ENCODE measurements at regions not wholly inside any gene's neighbourhood (a gene's known extent, or its start where the extent isn't known, plus 50 kb on each side); places are given as distances from the start of the nearest gene placed in this dataset.

GRCh38 chr15:69510556-69510955 is 57.9 kb downstream of the RPLP1 start:
- TF ChIP-seq EZH2 (IDR thresholded peaks at IDR 0.05; ENCODE audit: borderline replicate concordance, low read length), result no peak
- no peak for TF ChIP-seq CTCF (IDR thresholded peaks at IDR 0.05; ENCODE audit: low read length)
